ENCODE measurements at regions not wholly inside any gene's neighbourhood (a gene's known extent, or its start where the extent isn't known, plus 50 kb on each side); places are given as distances from the start of the nearest gene placed in this dataset.

GRCh38 chr1:14308460-14308859 is 290.0 kb upstream of the KAZN start:
- no peak for TF ChIP-seq CTCF (IDR thresholded peaks at IDR 0.05; ENCODE audit: low read depth, low read length, poor library complexity, severe bottlenecking)
- no peak for TF ChIP-seq EZH2phosphoT487 (IDR thresholded peaks at IDR 0.05; ENCODE audit: borderline replicate concordance, low read length)

Data from DOHH2 (cell line).